WTC11 (cell line): ENCODE measurements at regions not wholly inside any gene's neighbourhood (a gene's known extent, or its start where the extent isn't known, plus 50 kb on each side); places are given as distances from the start of the nearest gene placed in this dataset.
"Not testable (repeated sequence)": the region's sequence is repeated elsewhere in the genome, so short reads cannot be mapped to it uniquely, and the experiment has no call there.

Source experiments
- ETV6 ChIP-seq: sonication (generic); formaldehyde crosslinking; IDR thresholded peaks from 2 replicates; pipeline ENCODE4 v1.8.1; 2022; ENCODE audit warnings: mild to moderate bottlenecking, missing genetic modification reagents
- GRHL2 ChIP-seq: fragments of 250-450 bp; sonication (Bioruptor Pico); IDR thresholded peaks from 2 replicates; pipeline ENCODE4 v1.8.0; 2022; ENCODE audit warnings: mild to moderate bottlenecking, moderate library complexity; ENCODE audit not compliant: insufficient replicate concordance, severe bottlenecking
- IRF2 ChIP-seq: sonication (generic); formaldehyde crosslinking; IDR thresholded peaks from 2 replicates; pipeline ENCODE4 v1.8.0; 2022; ENCODE audit warnings: low read depth, missing genetic modification reagents, borderline replicate concordance
- JUN ChIP-seq: sonication (generic); formaldehyde crosslinking; IDR thresholded peaks from 2 replicates; pipeline ENCODE4 v1.8.0; 2023; ENCODE audit warnings: mild to moderate bottlenecking, missing genetic modification reagents
- MYBL2 ChIP-seq: sonication (generic); formaldehyde crosslinking; IDR thresholded peaks from 2 replicates; pipeline ENCODE4 v1.8.1; 2023; ENCODE audit warnings: mild to moderate bottlenecking, moderate library complexity, missing genetic modification reagents
- USF1 ChIP-seq: sonication (generic); formaldehyde crosslinking; IDR thresholded peaks from 2 replicates; pipeline ENCODE4 v1.8.0; 2022; ENCODE audit warnings: mild to moderate bottlenecking, missing genetic modification reagents
- USF2 ChIP-seq: sonication (generic); formaldehyde crosslinking; IDR thresholded peaks from 2 replicates; pipeline ENCODE4 v1.8.1; 2023; ENCODE audit warnings: mild to moderate bottlenecking, missing genetic modification reagents, moderate library complexity
- TF ChIP-seq, protein P1 (sequence below): fragments of 200-600 bp; IDR thresholded peaks from 2 replicates; pipeline ENCODE4 v1.8.0; 2022; ENCODE audit warnings: antibody characterized with exemption
- TF ChIP-seq, protein P2 (sequence below): sonication (generic); formaldehyde crosslinking; IDR thresholded peaks from 2 replicates; pipeline ENCODE4 v1.8.1; 2022; ENCODE audit warnings: missing genetic modification reagents, borderline replicate concordance
- TF ChIP-seq, protein P3 (sequence below): sonication (generic); formaldehyde crosslinking; IDR thresholded peaks from 2 replicates; pipeline ENCODE4 v1.8.1; 2023; ENCODE audit warnings: mild to moderate bottlenecking, moderate library complexity, missing genetic modification reagents
- TF ChIP-seq, protein P4 (sequence below): sonication (generic); formaldehyde crosslinking; IDR thresholded peaks from 2 replicates; pipeline ENCODE4 v1.8.1; 2022; ENCODE audit warnings: mild to moderate bottlenecking, moderate library complexity, missing genetic modification reagents

- TF ChIP-seq, protein P1, sequence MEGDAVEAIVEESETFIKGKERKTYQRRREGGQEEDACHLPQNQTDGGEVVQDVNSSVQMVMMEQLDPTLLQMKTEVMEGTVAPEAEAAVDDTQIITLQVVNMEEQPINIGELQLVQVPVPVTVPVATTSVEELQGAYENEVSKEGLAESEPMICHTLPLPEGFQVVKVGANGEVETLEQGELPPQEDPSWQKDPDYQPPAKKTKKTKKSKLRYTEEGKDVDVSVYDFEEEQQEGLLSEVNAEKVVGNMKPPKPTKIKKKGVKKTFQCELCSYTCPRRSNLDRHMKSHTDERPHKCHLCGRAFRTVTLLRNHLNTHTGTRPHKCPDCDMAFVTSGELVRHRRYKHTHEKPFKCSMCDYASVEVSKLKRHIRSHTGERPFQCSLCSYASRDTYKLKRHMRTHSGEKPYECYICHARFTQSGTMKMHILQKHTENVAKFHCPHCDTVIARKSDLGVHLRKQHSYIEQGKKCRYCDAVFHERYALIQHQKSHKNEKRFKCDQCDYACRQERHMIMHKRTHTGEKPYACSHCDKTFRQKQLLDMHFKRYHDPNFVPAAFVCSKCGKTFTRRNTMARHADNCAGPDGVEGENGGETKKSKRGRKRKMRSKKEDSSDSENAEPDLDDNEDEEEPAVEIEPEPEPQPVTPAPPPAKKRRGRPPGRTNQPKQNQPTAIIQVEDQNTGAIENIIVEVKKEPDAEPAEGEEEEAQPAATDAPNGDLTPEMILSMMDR, result not testable (repeated sequence)
- TF ChIP-seq, protein P2, sequence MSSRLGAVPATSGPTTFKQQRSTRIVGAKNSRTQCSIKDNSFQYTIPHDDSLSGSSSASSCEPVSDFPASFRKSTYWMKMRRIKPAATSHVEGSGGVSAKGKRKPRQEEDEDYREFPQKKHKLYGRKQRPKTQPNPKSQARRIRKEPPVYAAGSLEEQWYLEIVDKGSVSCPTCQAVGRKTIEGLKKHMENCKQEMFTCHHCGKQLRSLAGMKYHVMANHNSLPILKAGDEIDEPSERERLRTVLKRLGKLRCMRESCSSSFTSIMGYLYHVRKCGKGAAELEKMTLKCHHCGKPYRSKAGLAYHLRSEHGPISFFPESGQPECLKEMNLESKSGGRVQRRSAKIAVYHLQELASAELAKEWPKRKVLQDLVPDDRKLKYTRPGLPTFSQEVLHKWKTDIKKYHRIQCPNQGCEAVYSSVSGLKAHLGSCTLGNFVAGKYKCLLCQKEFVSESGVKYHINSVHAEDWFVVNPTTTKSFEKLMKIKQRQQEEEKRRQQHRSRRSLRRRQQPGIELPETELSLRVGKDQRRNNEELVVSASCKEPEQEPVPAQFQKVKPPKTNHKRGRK (CRISPR knock-in tag), result not testable (repeated sequence)
- TF ChIP-seq MYBL2 (CRISPR knock-in tag); GRHL2 (CRISPR knock-in tag); JUN (CRISPR knock-in tag); IRF2; USF2 (CRISPR knock-in tag); ETV6 (CRISPR knock-in tag); USF1 (CRISPR knock-in tag): not testable (repeated sequence)
- TF ChIP-seq, protein P3, sequence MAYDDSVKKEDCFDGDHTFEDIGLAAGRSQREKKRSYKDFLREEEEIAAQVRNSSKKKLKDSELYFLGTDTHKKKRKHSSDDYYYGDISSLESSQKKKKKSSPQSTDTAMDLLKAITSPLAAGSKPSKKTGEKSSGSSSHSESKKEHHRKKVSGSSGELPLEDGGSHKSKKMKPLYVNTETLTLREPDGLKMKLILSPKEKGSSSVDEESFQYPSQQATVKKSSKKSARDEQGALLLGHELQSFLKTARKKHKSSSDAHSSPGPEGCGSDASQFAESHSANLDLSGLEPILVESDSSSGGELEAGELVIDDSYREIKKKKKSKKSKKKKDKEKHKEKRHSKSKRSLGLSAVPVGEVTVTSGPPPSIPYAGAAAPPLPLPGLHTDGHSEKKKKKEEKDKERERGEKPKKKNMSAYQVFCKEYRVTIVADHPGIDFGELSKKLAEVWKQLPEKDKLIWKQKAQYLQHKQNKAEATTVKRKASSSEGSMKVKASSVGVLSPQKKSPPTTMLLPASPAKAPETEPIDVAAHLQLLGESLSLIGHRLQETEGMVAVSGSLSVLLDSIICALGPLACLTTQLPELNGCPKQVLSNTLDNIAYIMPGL (CRISPR knock-in tag), result not testable (repeated sequence)
- TF ChIP-seq, protein P4, sequence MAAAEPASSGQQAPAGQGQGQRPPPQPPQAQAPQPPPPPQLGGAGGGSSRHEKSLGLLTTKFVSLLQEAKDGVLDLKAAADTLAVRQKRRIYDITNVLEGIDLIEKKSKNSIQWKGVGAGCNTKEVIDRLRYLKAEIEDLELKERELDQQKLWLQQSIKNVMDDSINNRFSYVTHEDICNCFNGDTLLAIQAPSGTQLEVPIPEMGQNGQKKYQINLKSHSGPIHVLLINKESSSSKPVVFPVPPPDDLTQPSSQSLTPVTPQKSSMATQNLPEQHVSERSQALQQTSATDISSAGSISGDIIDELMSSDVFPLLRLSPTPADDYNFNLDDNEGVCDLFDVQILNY (CRISPR knock-in tag), result not testable (repeated sequence)
Observed at GRCh38 chr1:108380059-108380832, 69.9 kb upstream of the NBPF6 start.
